22Rv1 (cell line): ENCODE measurements at regions not wholly inside any gene's neighbourhood (a gene's known extent, or its start where the extent isn't known, plus 50 kb on each side); places are given as distances from the start of the nearest gene placed in this dataset.

Source experiments
- ZFX ChIP-seq: fragments of 450-650 bp; IDR thresholded peaks from 2 replicates; pipeline ENCODE4 v1.6.1; 2017; ENCODE audit warnings: antibody characterized with exemption, borderline replicate concordance
- TF ChIP-seq, protein P1 (sequence below): fragments of 450-650 bp; IDR thresholded peaks from 2 replicates; pipeline ENCODE4 v1.5.1; 2017; ENCODE audit warnings: mild to moderate bottlenecking

DNA sequence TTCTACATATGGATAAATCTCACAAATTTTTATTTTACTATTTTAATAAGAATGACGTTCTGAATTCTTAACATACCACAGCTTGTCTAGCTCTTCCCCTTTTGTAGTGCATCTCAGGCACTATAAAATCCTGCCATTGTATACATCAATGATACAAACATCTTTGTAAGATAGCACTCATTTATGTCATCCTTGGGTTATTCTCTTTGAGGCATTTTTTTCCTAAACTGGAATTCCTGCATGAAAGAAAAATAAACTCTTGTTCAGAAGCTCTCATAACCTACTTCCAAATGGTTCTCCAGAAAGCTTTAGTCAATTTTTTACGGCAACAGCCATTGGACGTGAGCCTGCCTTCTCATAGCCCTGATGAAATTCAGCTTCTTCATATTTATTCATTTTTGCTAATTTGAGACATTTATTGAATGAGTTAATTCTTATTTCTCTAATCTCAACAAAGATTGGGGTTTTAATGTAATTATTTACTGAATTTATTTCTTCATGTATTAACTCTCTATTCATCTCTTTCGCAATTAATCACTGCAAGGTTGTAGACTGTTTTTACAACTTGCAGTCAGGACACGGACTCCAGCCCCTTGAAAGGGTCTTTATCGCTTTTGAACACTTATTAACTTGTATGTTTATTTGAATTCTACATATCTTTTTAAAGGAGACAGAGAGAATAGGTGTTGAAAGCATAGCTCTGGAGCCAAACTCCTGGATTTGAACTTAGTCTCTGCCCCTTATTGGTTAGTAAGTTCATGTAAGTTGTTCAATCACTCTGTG is 57.6 kb upstream of the PARD3B start:
- TF ChIP-seq, protein P1, sequence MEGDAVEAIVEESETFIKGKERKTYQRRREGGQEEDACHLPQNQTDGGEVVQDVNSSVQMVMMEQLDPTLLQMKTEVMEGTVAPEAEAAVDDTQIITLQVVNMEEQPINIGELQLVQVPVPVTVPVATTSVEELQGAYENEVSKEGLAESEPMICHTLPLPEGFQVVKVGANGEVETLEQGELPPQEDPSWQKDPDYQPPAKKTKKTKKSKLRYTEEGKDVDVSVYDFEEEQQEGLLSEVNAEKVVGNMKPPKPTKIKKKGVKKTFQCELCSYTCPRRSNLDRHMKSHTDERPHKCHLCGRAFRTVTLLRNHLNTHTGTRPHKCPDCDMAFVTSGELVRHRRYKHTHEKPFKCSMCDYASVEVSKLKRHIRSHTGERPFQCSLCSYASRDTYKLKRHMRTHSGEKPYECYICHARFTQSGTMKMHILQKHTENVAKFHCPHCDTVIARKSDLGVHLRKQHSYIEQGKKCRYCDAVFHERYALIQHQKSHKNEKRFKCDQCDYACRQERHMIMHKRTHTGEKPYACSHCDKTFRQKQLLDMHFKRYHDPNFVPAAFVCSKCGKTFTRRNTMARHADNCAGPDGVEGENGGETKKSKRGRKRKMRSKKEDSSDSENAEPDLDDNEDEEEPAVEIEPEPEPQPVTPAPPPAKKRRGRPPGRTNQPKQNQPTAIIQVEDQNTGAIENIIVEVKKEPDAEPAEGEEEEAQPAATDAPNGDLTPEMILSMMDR, result no peak
- TF ChIP-seq ZFX, result no peak
